GM19463 (cell line): ENCODE measurements at regions not wholly inside any gene's neighbourhood (a gene's known extent, or its start where the extent isn't known, plus 50 kb on each side); places are given as distances from the start of the nearest gene placed in this dataset.

Source experiments
- ATAC-seq: cut with Tn5 transposase; IDR thresholded peaks from one replicate; pipeline ENCODE4 v1.9.1; 2021; ENCODE audit warnings: mild to moderate bottlenecking, moderate library complexity; ENCODE audit not compliant: unreplicated experiment

- ATAC-seq: no peak
Observed at GRCh38 chr4:108236264-108236663, 67.5 kb upstream of the LEF1 start.

- ATAC-seq: no peak
Observed at GRCh38 chr4:108227923-108228322, 59.2 kb upstream of the LEF1 start.

DNA sequence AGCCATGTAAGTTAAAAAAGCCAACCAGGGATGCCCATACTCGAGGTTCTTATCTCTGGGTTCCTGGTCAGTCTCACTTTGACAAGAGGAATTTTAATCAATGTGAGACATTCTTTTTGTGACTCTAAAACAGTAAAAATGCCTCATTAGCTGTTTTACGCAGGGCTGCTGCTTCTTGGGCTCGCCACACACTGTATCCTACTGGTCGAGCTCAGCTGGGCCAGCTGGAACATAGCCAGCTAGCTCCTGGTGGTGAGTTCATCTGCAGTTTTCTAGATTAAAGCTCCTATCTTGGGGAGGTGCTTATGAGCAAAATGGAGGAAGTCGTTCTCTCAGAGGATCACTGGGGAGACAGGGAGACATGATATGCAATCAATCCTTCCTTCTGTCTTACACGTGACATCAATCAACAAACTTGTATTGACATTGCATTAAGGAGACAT lies 55.9 kb upstream of the LEF1 start:
- ATAC-seq: no peak

- ATAC-seq: no peak
Observed at GRCh38 chr4:108223313-108223712, 54.6 kb upstream of the LEF1 start.

GRCh38 chr4:108219998-108220397 lies 51.3 kb upstream of the LEF1 start:
- no peak for ATAC-seq
